IMR-90 (cell line): ENCODE measurements at regions not wholly inside any gene's neighbourhood (a gene's known extent, or its start where the extent isn't known, plus 50 kb on each side); places are given as distances from the start of the nearest gene placed in this dataset.

Source experiments
- CEBPB ChIP-seq: IDR thresholded peaks from 2 replicates; pipeline ENCODE4 v1.6.1; 2012; ENCODE audit warnings: low read depth, low read length, improper control_type of control experiment
- CTCF ChIP-seq: conservative IDR thresholded peaks from 2 replicates; pipeline ENCODE4 v1.5.1; 2012; ENCODE audit warnings: mild to moderate bottlenecking, low read depth, low read length, improper control_type of control experiment
- POLR2A ChIP-seq: IDR thresholded peaks from 2 replicates; pipeline ENCODE4 v1.6.1; 2012; ENCODE audit warnings: mild to moderate bottlenecking, low read depth, low read length
- USF2 ChIP-seq: fragments of 150-350 bp; IDR thresholded peaks from 2 replicates; pipeline ENCODE4 v1.6.1; 2017; ENCODE audit warnings: mild to moderate bottlenecking, antibody characterized with exemption, low read length, low read depth

- TF ChIP-seq CTCF, result no peak
- no peak for TF ChIP-seq POLR2A
- TF ChIP-seq USF2, result no peak
- TF ChIP-seq CEBPB, result no peak
These were observed 185.3 kb upstream of the POU3F1 start for GRCh38 chr1:38231941-38232340.
